ENCODE measurements at regions not wholly inside any gene's neighbourhood (a gene's known extent, or its start where the extent isn't known, plus 50 kb on each side); places are given as distances from the start of the nearest gene placed in this dataset.

- TF ChIP-seq EP300 (conservative IDR thresholded peaks at IDR 0.05; ENCODE audit: poor library complexity, severe bottlenecking): no peak
- TF ChIP-seq CTCF (IDR thresholded peaks at IDR 0.05; ENCODE audit: poor library complexity, severe bottlenecking): no peak
Observed at GRCh38 chr20:52777171-52777570, 195.0 kb upstream of the TSHZ2 start.
